Nephron (organoid): ENCODE measurements at regions not wholly inside any gene's neighbourhood (a gene's known extent, or its start where the extent isn't known, plus 50 kb on each side); places are given as distances from the start of the nearest gene placed in this dataset.

Experiments used
- H3K27ac Mint-ChIP-seq, 3 experiments: 2 replicates each; pipeline ENCODE4 v1.8.0; 2020; ENCODE audit warnings: mixed read lengths in 3 of 3, mild to moderate bottlenecking in 2 of 3, moderate library complexity in 1 of 3
- H3K27me3 Mint-ChIP-seq: 2 replicates; pipeline ENCODE4 v1.8.0; 2021; ENCODE audit warnings: low read depth, mild to moderate bottlenecking, moderate library complexity, mixed read lengths
- H3K36me3 Mint-ChIP-seq: 2 replicates; pipeline ENCODE4 v1.8.0; 2020; ENCODE audit warnings: low read depth, mixed read lengths
- H3K4me1 Mint-ChIP-seq: 2 replicates; pipeline ENCODE4 v1.8.0; 2020; ENCODE audit warnings: mixed read lengths
- H3K4me3 Mint-ChIP-seq, 3 experiments: 2 replicates each; pipeline ENCODE4 v1.8.0; 2020; ENCODE audit warnings: mild to moderate bottlenecking in 3 of 3, mixed read lengths in 3 of 3, moderate library complexity in 2 of 3
- H3K9me3 Mint-ChIP-seq: 2 replicates; pipeline ENCODE4 v1.8.0; 2020; ENCODE audit warnings: mixed read lengths
- TF ChIP-seq, protein P1 (sequence below), 3 experiments: fragments of 200-600 bp; sonication (generic); IDR thresholded peaks; one replicate each; pipeline ENCODE4 v1.5.0; 2021; ENCODE audit warnings: antibody characterized with exemption in 3 of 3; ENCODE audit not compliant: unreplicated experiment in 3 of 3

DNA sequence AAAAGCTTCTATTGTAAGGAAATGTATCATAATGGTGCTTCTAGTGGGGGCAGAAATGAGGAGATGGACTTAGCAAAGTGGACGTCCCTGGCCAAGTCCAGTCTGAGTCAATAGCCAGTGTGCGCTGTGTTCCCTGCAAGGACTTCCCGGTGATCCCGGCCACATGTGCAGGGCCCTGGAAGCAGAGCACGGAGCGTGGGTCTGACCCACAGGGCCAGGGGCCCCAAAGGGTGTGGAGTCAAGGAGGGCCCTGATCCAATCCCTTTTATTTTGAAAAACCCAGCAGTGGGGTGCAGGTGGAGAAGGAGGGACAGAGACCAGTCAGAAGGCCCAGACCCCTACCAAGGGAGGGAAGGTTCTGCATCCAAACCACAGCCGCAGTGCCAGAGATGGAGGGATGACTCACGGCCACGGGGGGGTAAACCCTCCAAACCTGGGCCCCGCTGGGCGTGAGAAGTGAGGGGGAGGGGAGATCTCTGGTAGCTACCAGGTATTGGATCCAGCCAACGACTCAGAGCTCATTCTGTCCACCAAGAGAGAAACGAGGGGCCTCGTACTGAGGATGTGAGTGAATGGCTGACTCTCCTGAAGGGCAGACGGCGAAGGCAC lies 57.2 kb upstream of the VIPR2 start:
- TF ChIP-seq, protein P1, sequence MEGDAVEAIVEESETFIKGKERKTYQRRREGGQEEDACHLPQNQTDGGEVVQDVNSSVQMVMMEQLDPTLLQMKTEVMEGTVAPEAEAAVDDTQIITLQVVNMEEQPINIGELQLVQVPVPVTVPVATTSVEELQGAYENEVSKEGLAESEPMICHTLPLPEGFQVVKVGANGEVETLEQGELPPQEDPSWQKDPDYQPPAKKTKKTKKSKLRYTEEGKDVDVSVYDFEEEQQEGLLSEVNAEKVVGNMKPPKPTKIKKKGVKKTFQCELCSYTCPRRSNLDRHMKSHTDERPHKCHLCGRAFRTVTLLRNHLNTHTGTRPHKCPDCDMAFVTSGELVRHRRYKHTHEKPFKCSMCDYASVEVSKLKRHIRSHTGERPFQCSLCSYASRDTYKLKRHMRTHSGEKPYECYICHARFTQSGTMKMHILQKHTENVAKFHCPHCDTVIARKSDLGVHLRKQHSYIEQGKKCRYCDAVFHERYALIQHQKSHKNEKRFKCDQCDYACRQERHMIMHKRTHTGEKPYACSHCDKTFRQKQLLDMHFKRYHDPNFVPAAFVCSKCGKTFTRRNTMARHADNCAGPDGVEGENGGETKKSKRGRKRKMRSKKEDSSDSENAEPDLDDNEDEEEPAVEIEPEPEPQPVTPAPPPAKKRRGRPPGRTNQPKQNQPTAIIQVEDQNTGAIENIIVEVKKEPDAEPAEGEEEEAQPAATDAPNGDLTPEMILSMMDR (IDR thresholded peaks at IDR 0.05; ENCODE audit: unreplicated experiment in 3 of 3) = no peak
- Mint-ChIP-seq H3K9me3 (no peaks in the 10 kb centered on the region), H3K36me3 (no peaks in the 10 kb centered on the region), H3K4me3 (no peak overlapping the region), H3K27me3 (peaks cover 12% of the 10 kb centered on the region), H3K4me1 (peaks cover 10% of the 10 kb centered on the region), H3K27ac (no peak overlapping the region)

DNA sequence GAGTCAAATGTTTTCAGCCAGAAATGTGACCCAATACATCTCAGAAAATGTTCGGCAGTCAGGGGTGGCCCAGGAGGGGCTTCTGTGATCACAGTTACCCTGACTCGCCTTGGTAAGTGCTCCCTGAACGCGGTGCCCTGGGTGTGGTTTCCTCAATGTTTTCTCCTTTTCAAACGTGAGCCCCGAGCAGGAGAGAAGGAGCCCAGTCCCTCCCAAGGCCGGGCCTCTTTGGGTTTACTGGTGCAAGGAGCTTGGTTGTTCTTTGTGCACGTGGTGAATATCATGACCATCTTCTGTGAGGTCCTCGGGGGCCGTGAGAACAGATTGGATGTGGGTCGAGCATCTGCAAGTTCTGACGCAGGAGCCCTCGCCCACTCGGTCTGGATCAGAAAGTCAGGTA lies 55.8 kb upstream of the VIPR2 start:
- no peak overlapping the region for H3K4me3 Mint-ChIP-seq
- H3K27me3 Mint-ChIP-seq = peaks cover 10% of the 10 kb centered on the region
- H3K9me3 Mint-ChIP-seq = no peaks in the 10 kb centered on the region
- H3K27ac Mint-ChIP-seq = no peak overlapping the region
- no peaks in the 10 kb centered on the region for H3K36me3 Mint-ChIP-seq
- peaks cover 15% of the 10 kb centered on the region for H3K4me1 Mint-ChIP-seq
- TF ChIP-seq, protein P1 (IDR thresholded peaks at IDR 0.05; ENCODE audit: unreplicated experiment in 3 of 3) = no peak

DNA sequence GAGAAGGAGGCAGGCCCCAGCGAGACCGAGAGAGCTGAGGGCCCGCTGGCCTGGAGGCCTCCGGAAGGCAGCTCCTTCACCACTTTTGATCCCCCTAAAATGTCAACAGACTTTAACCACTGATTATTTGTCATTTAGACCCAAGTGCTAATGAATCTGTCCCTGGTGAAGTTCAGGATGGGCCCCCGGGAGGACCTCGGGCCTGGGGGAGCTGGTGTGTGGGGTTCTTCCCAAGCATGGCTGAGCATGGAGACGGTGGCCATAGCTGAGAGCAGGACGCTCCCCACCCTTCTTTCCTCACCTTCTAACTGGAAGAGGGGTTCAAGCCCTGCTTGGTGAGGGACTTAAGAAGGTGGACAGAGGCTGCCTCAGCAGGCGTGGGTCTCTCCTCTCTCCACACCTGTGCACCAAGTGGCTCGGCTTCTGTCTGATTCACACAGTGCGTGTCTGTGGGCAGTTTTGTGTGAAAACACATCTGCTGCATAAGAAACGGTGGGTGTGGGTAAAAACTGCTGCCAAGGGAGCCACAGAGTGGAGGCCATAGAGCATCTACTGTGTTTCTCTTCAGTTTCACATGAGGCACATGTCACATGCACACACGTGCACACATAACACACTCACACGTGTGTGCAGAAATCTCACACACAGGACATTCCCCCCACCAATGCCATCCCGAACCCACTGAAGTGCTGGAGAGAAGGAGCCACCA lies 53.5 kb upstream of the VIPR2 start:
- Mint-ChIP-seq H3K27me3 (peaks cover 3% of the 10 kb centered on the region), H3K27ac (peak overlapping the region in 1 of 3 experiments; percentile 61), H3K4me1 (peaks cover 26% of the 10 kb centered on the region), H3K36me3 (no peaks in the 10 kb centered on the region), H3K4me3 (no peak overlapping the region), H3K9me3 (no peaks in the 10 kb centered on the region)
- TF ChIP-seq, protein P1 (IDR thresholded peaks at IDR 0.05; ENCODE audit: unreplicated experiment in 3 of 3) = no peak

DNA sequence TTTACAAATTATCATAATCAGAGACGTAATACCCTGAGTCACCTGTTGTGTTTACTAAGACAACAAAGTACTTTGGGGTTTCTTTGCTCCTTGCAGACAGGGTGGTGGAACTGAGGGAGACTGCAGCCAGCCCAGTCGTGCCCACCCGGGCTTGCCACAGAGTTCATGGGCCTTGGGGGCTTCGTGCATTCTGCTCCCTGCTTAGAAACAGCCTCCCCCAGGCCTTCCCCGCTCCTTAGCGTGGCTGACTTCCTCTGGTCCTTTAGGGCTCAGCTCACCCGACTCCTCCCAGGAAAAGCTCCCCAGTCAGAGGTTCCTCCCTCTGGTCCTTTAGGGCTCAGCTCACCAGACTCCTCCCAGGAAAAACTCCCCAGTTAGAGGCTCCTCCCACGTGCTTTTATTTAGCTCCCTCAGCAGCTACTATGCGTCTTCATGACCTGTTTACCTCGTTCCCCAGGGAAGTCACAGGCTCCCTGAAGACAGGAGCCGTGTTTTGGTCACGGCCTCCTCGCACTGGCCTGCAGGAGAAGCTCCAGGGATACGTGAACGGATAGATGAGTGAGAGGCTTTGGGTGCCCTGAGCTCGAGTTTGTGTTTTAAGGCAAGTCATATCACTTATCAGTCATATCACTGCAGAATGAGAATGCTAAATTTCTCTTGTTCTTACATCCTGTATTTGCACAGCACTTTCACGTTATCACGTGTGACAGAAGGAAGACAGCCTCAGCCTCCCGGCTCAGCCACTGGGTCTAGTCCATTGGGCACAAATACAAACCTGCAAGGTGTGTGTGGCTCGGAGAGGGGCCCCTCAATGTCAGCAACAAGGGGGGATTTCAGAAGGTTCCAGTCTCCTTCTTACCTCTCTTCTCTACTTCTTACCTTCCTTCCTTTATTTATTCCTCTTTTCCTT lies 52.7 kb upstream of the VIPR2 start:
- Mint-ChIP-seq H3K27ac (peak overlapping the region; percentile 11 to 61 (median 55)), H3K4me1 (peaks cover 30% of the 10 kb centered on the region)
- TF ChIP-seq, protein P1 (IDR thresholded peaks at IDR 0.05; ENCODE audit: unreplicated experiment in 3 of 3) = no peak

DNA sequence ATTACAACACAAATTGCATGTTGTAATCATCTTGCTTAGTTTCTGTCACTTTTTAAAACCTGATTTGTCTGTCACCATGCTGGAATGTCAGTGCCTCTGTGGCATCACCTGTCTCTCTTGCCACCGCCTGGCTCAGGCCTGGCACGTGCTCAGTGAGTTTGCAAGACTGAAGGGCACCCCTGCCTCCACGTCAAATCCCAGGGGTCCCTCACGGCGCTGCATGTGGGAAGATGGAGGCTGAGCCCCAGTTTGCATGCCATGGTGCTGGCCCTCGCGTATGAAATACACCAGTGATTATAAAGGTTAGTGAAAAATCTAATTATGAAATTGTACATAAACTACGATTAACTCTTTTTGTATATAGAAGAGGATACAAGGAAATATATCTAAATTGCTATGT lies 51.9 kb upstream of the VIPR2 start:
- Mint-ChIP-seq H3K36me3 (no peaks in the 10 kb centered on the region), H3K9me3 (peaks cover 2% of the 10 kb centered on the region), H3K27me3 (peaks cover 12% of the 10 kb centered on the region), H3K27ac (peak overlapping the region in 2 of 3 experiments; percentile 61 to 69), H3K4me1 (peaks cover 33% of the 10 kb centered on the region), H3K4me3 (no peak overlapping the region)
- TF ChIP-seq, protein P1 (IDR thresholded peaks at IDR 0.05; ENCODE audit: unreplicated experiment in 3 of 3) = no peak

More for the DNA sequence above, 52.7 kb upstream of the VIPR2 start:
- peaks cover 5% of the 10 kb centered on the region for H3K27me3 Mint-ChIP-seq
- H3K36me3 Mint-ChIP-seq = no peaks in the 10 kb centered on the region
- peak overlapping the region in 1 of 3 experiments; percentile 12 for H3K4me3 Mint-ChIP-seq
- peaks cover under 1% of the 10 kb centered on the region for H3K9me3 Mint-ChIP-seq
